ENCODE measurements at regions not wholly inside any gene's neighbourhood (a gene's known extent, or its start where the extent isn't known, plus 50 kb on each side); places are given as distances from the start of the nearest gene placed in this dataset.

DNA sequence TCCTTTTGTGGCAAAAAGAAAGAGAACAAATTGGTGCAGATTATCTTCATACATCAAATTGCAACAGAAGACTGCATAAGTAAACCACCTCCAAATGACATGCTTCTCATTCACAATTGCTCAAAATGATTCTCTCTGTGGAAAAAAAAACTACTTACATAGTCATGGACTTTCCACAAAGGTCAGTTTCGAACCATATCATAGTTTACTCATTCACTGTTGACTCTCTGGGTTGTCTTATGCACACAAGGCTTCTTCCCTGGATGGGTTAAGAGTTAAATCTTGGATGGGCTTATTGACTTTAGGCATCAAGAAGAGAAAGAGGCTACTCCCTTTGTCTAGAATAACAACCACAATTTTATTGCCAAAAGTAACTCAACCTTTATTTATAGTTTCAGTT is 91.3 kb upstream of the RAB27B start:
- Mint-ChIP-seq H3K27me3 (peaks cover 0 to 9% of the 10 kb centered on the region in 2 donors), H3K36me3 (no peaks in the 10 kb centered on the region), H3K4me1 (ENCODE audit: low read depth in 2 of 2) (no peaks in the 10 kb centered on the region), H3K27ac (no peak overlapping the region), H3K4me3 (no peak overlapping the region), H3K9me3 (no peaks in the 10 kb centered on the region)
- ATAC-seq (no peak), DNase-seq (ENCODE audit: low spot score) (no peak)

DNA sequence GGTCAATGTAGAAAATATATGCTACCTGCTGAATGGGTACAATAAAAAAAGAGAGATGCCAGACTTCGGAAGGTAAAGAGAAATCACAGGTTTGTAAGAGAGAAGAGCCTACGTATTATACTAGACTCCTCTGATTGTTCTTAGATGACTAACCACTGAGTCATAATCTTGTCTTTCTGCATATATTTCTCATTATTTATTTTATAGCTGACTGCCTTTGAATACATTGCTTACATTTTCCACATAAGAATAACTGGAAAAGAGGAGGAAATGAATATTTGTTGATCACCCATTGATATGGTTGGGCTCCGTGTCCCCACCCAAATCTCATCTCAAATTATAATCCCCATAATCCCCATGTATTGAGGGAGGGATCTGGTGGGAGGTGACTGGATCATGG is 90.3 kb upstream of the RAB27B start:
- no peaks in the 10 kb centered on the region for H3K36me3 Mint-ChIP-seq
- H3K4me1 Mint-ChIP-seq (ENCODE audit: low read depth in 2 of 2): no peaks in the 10 kb centered on the region

GRCh38 chr18:54739476-54739875 is 88.8 kb upstream of the RAB27B start:
- peaks cover 0 to 7% of the 10 kb centered on the region in 2 donors for H3K27me3 Mint-ChIP-seq
- no peaks in the 10 kb centered on the region for H3K4me1 Mint-ChIP-seq (ENCODE audit: low read depth in 2 of 2)
- no peak overlapping the region for H3K27ac Mint-ChIP-seq
- no peak overlapping the region for H3K4me3 Mint-ChIP-seq
- DNase-seq (ENCODE audit: low spot score): no peak
- no peaks in the 10 kb centered on the region for H3K9me3 Mint-ChIP-seq
- no peak for ATAC-seq
- H3K36me3 Mint-ChIP-seq: no peaks in the 10 kb centered on the region

More for the DNA sequence above, 90.3 kb upstream of the RAB27B start:
- Mint-ChIP-seq H3K9me3 (no peaks in the 10 kb centered on the region), H3K27me3 (peaks cover 0 to 9% of the 10 kb centered on the region in 2 donors), H3K27ac (no peak overlapping the region), H3K4me3 (no peak overlapping the region)
- ATAC-seq (no peak), DNase-seq (ENCODE audit: low spot score) (no peak)

DNA sequence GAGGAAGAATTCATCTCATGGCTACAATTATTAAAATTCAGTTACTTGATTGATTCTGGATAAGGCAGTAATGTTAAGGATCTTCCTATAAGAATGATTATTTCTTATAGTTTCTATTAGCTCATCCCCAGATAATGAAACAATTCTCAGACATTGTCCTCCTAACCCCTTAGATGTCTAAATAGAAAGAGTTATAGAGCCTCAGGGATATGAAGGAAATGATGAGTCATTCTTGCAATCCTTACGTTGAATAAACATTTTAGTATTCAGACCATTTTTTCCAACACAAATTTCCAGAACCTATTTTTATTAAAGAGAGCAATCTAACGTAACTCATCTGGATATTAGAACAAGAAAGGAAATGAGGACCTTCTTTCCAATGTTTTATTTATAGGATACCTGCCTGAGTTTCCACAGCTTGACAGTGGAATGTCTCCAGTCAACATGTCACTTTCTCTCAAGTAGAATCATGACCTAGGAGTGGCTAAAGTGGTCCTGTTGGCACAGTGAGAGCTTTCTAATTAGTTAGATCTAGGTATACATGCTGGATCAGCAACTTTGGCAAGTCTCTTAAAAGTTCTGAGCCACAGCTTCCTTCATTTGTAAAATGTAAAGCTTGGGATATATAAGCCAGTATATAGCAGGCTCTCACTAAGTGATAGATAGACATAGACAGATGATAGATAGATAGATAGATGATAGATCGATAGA is 88.0 kb upstream of the RAB27B start:
- Mint-ChIP-seq H3K36me3 (no peaks in the 10 kb centered on the region), H3K4me3 (no peak overlapping the region), H3K27me3 (peaks cover 0 to 7% of the 10 kb centered on the region in 2 donors), H3K9me3 (no peaks in the 10 kb centered on the region), H3K27ac (no peak overlapping the region), H3K4me1 (ENCODE audit: low read depth in 2 of 2) (no peaks in the 10 kb centered on the region)
- ATAC-seq: no peak
- DNase-seq (ENCODE audit: low spot score): no peak

DNA sequence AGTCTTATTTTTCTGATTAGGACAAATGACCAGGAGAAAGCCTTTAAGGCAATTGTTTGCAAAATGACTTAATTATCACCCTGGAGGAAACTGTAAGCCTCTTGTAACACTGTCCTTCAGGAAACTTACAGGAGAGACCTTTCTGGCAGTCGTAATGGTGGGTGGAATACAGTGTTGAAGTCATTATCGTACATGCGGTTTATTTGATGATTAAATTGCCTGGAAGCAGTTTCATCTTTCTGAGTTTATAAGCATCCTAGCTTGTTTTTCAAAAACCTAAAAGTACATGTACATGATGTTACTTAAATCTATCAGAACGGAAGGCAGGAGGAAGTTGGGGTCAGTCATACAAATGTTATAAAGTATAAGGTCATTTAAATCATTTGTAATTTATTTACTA is 86.2 kb upstream of the RAB27B start:
- Mint-ChIP-seq H3K4me1 (ENCODE audit: low read depth in 2 of 2) (no peaks in the 10 kb centered on the region), H3K9me3 (no peaks in the 10 kb centered on the region), H3K4me3 (no peak overlapping the region), H3K27ac (no peak overlapping the region), H3K36me3 (no peaks in the 10 kb centered on the region), H3K27me3 (peaks cover 0 to 7% of the 10 kb centered on the region in 2 donors)
- ATAC-seq: no peak
- DNase-seq (ENCODE audit: low spot score): no peak

DNA sequence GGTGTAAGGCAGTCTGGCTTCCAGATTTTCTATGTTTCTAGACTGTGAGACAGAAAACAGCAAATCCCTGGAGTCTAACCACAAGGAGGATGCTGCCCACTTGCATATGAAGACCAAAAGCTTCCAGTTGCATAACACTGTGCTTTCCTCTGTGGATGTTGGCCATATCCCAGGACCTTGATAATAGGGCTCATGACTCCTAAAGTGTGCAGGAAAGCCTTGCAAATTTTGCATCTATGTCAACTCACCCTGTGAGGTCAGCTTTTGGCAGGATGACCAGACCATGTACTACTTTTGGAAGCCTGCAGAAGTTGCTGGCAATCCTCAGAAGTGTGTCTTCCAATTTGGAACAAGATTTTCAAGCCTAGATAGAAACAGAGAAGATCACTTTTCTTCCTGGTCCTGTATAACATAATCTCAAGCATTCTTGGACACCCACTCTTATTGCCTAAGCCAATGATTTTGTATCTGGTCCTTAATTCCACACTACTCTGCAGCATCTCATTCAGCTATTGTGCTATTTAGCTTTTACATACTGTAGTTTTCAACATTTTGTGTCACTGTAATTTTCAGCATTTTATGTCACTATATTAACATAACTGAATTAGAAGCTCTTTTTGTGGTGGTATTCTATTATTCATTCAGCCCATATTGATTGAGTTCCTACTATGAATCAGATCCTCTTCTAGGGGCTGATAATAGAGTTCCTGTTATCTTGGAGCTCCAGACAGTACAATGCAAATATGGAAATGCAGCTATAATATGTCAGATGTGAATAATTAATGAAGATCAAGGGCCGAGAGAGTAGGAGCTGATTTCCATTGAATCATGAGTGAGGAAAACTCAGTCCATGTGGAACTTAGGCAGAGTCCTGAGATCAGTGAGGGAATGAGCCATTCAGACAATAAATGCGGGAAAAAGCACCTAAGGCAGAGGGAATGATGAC is 85.3 kb upstream of the RAB27B start:
- Mint-ChIP-seq H3K4me3 (no peak overlapping the region), H3K27me3 (peaks cover 0 to 7% of the 10 kb centered on the region in 2 donors)

GRCh38 chr18:54743605-54743995 is 84.7 kb upstream of the RAB27B start:
- Mint-ChIP-seq H3K27ac (no peak overlapping the region), H3K36me3 (no peaks in the 10 kb centered on the region), H3K4me3 (no peak overlapping the region), H3K9me3 (no peaks in the 10 kb centered on the region), H3K27me3 (peaks cover 0 to 5% of the 10 kb centered on the region in 2 donors), H3K4me1 (ENCODE audit: low read depth in 2 of 2) (no peaks in the 10 kb centered on the region)
- ATAC-seq: no peak
- DNase-seq (ENCODE audit: low spot score): no peak

More for the DNA sequence above, 85.3 kb upstream of the RAB27B start:
- no peak for ATAC-seq
- H3K9me3 Mint-ChIP-seq: no peaks in the 10 kb centered on the region
- no peak overlapping the region for H3K27ac Mint-ChIP-seq
- no peaks in the 10 kb centered on the region for H3K4me1 Mint-ChIP-seq (ENCODE audit: low read depth in 2 of 2)
- no peak for DNase-seq (ENCODE audit: low spot score)
- no peaks in the 10 kb centered on the region for H3K36me3 Mint-ChIP-seq

DNA sequence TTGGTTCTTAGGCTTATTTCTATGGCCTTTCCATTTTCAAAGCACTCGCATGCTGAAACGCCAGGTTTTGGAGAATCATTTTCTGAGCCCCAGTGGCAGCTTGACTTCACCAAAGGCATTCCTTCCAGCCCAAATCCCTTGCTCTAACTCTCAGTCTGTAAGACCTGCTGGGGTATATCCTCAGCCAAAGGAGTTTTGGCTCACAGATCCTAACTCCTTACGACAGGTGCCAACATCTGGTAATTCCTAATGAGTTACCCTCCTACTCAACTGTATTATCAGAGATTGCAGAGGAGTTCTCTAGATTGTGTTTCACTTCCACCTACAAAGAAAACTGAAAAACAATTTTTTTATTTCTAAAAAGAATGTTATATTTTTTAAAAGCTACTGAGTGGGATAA is 79.0 kb upstream of the RAB27B start:
- ATAC-seq (no peak), DNase-seq (ENCODE audit: low spot score) (no peak)
- Mint-ChIP-seq H3K4me1 (ENCODE audit: low read depth in 2 of 2) (no peaks in the 10 kb centered on the region), H3K27ac (no peak overlapping the region), H3K4me3 (no peak overlapping the region), H3K9me3 (no peaks in the 10 kb centered on the region), H3K36me3 (no peaks in the 10 kb centered on the region), H3K27me3 (peaks cover 7 to 11% of the 10 kb centered on the region in 2 donors)

GRCh38 chr18:54750350-54750749 is 77.9 kb upstream of the RAB27B start:
- Mint-ChIP-seq H3K36me3 (no peaks in the 10 kb centered on the region), H3K27me3 (peaks cover 7 to 11% of the 10 kb centered on the region in 2 donors), H3K9me3 (no peaks in the 10 kb centered on the region), H3K27ac (no peak overlapping the region), H3K4me3 (no peak overlapping the region), H3K4me1 (ENCODE audit: low read depth in 2 of 2) (no peaks in the 10 kb centered on the region)
- DNase-seq (ENCODE audit: low spot score): no peak
- no peak for ATAC-seq

- Mint-ChIP-seq H3K27me3 (peaks cover 7 to 11% of the 10 kb centered on the region in 2 donors), H3K36me3 (no peaks in the 10 kb centered on the region), H3K4me1 (ENCODE audit: low read depth in 2 of 2) (no peaks in the 10 kb centered on the region), H3K9me3 (no peaks in the 10 kb centered on the region), H3K27ac (no peak overlapping the region), H3K4me3 (no peak overlapping the region)
- no peak for DNase-seq (ENCODE audit: low spot score)
- ATAC-seq: no peak
Observed at GRCh38 chr18:54752185-54752584, 76.1 kb upstream of the RAB27B start.

GRCh38 chr18:54755456-54755855 is 72.8 kb upstream of the RAB27B start:
- Mint-ChIP-seq H3K27me3 (peaks cover 7 to 13% of the 10 kb centered on the region in 2 donors), H3K27ac (no peak overlapping the region), H3K4me3 (no peak overlapping the region), H3K36me3 (no peaks in the 10 kb centered on the region), H3K9me3 (no peaks in the 10 kb centered on the region), H3K4me1 (ENCODE audit: low read depth in 2 of 2) (no peaks in the 10 kb centered on the region)
- DNase-seq (ENCODE audit: low spot score) (no peak), ATAC-seq (no peak)

GRCh38 chr18:54762386-54762785 is 65.9 kb upstream of the RAB27B start:
- no peak for DNase-seq (ENCODE audit: low spot score)
- Mint-ChIP-seq H3K36me3 (no peaks in the 10 kb centered on the region), H3K27ac (no peak overlapping the region), H3K4me1 (ENCODE audit: low read depth in 2 of 2) (peaks cover 0 to 2% of the 10 kb centered on the region in 2 donors), H3K9me3 (no peaks in the 10 kb centered on the region), H3K4me3 (no peak overlapping the region), H3K27me3 (peaks cover 14 to 20% of the 10 kb centered on the region in 2 donors)
- ATAC-seq: no peak

GRCh38 chr18:54764786-54765185 is 63.5 kb upstream of the RAB27B start:
- Mint-ChIP-seq H3K4me1 (ENCODE audit: low read depth in 2 of 2) (peaks cover 0 to 2% of the 10 kb centered on the region in 2 donors), H3K27me3 (peaks cover 18 to 20% of the 10 kb centered on the region in 2 donors), H3K27ac (no peak overlapping the region), H3K9me3 (no peaks in the 10 kb centered on the region), H3K4me3 (no peak overlapping the region), H3K36me3 (no peaks in the 10 kb centered on the region)
- DNase-seq (ENCODE audit: low spot score) (no peak), ATAC-seq (no peak)

All from natural killer cell treated with Interleukin-12 subunit alpha and Interleukin-12 subunit beta and Interleukin-15 and Interleukin-18, amount 100 ng/mL, for 72 hours (primary cell).